GM12878 (cell line): ENCODE measurements at regions not wholly inside any gene's neighbourhood (a gene's known extent, or its start where the extent isn't known, plus 50 kb on each side); places are given as distances from the start of the nearest gene placed in this dataset.

Source experiments
- ATAC-seq: fragments of 200-7000 bp; cut with Tn5 transposase; 3 replicates; pipeline ENCODE4 v1.9.1; 2020; ENCODE audit warnings: mild to moderate bottlenecking, moderate library complexity
- BruUV-seq: library from RNA; stranded (reverse); fragments of 400-500 nt; replicated peaks from 2 replicates; lab custom pipeline; 2021; lab: Mats Ljungman, UMichigan
- CTCF ChIA-PET: fragments of 300-600 bp; sonication (Branson Sonifier 250); formaldehyde crosslinking; extraction: SDS; loops from one replicate; lab custom pipeline; 2021; ENCODE audit warnings: inconsistent platforms; lab: Yijun Ruan, JAX
- POLR2A ChIA-PET: fragments of 350-600 bp; formaldehyde crosslinking; extraction: SDS; loops from one replicate; lab custom pipeline; 2021; ENCODE audit warnings: inconsistent platforms; lab: Charles Lee
- RAD21 ChIA-PET: fragments of 300-600 bp; sonication (Branson Sonifier 250); formaldehyde crosslinking; loops from one replicate; lab custom pipeline; 2023; ENCODE audit warnings: antibody characterized with exemption; ENCODE audit not compliant: unreplicated experiment; lab: Charles Lee
- SMC1A ChIA-PET: fragments of 300-600 bp; sonication (Branson Sonifier 250); formaldehyde crosslinking; loops from one replicate; lab custom pipeline; 2023; ENCODE audit not compliant: unreplicated experiment, uncharacterized antibody; lab: Charles Lee
- DNase-seq: peaks from one replicate; pipeline ENCODE4 v3.0.0-alpha.2; 2011; ENCODE audit warnings: low read depth, low spot score
- FAIRE-seq: peaks from 3 replicates; lab custom pipeline; 2011; peaks lifted over from hg19 to GRCh38; lab: Jason Lieb, UNC
- H2AFZ ChIP-seq: 2 replicates; pipeline ENCODE4 v1.6.0; 2011; ENCODE audit warnings: low read depth, low read length, control low read depth; ENCODE audit not compliant: control insufficient read depth
- H3K27ac ChIP-seq: 2 replicates; pipeline ENCODE4 v1.5.1; 2011; ENCODE audit warnings: control low read depth; ENCODE audit not compliant: control insufficient read depth, insufficient read depth
- H3K27me3 ChIP-seq, 2 experiments: replicated peaks in 1 of 2; 2 replicates each; pipeline versions ENCODE4 v1.6.0 to v1.6.1; 2011; ENCODE audit warnings: low read length in 1 of 2; ENCODE audit not compliant: control insufficient read depth in 2 of 2, insufficient read depth in 2 of 2
- H3K36me3 ChIP-seq, 2 experiments: 2 replicates each; pipeline ENCODE4 v1.5.1; 2011; ENCODE audit warnings: low read length in 1 of 2; ENCODE audit not compliant: control insufficient read depth in 2 of 2, insufficient read depth in 2 of 2
- H3K4me1 ChIP-seq: 2 replicates; pipeline ENCODE4 v1.6.1; 2011; ENCODE audit warnings: mild to moderate bottlenecking, low read length, moderate library complexity, mixed read lengths; ENCODE audit not compliant: control insufficient read depth, insufficient read depth
- H3K4me2 ChIP-seq: 2 replicates; pipeline ENCODE4 v1.6.0; 2011; ENCODE audit warnings: control low read depth; ENCODE audit not compliant: control insufficient read depth, insufficient read depth
- H3K4me3 ChIP-seq: fragments of 200-600 bp; sonication (generic); 2 replicates; pipeline ENCODE4 v1.5.1; 2016
- H3K79me2 ChIP-seq: 2 replicates; pipeline ENCODE4 v1.6.0; 2011; ENCODE audit warnings: low read length; ENCODE audit not compliant: control insufficient read depth, insufficient read depth
- H3K9ac ChIP-seq: 2 replicates; pipeline ENCODE4 v1.8.0; 2011; ENCODE audit warnings: low read length, control low read depth, mixed read lengths; ENCODE audit not compliant: control insufficient read depth, insufficient read depth
- H3K9me3 ChIP-seq: replicated peaks from 3 replicates; pipeline ENCODE4 v1.5.1; 2011; ENCODE audit warnings: mild to moderate bottlenecking, low read length; ENCODE audit not compliant: control insufficient read depth, insufficient read depth
- H4K20me1 ChIP-seq: 2 replicates; pipeline ENCODE4 v1.6.0; 2011; ENCODE audit not compliant: control insufficient read depth, insufficient read depth
- BHLHE40 ChIP-seq, 2 experiments: fragments of 450-650 bp in 1 of 2; IDR thresholded peaks; 2 replicates each; pipeline ENCODE4 v1.6.1; 2011 to 2017; ENCODE audit warnings: low read depth in 2 of 2, borderline replicate concordance in 1 of 2, improper control_type of control experiment in 1 of 2, low read length in 1 of 2, mild to moderate bottlenecking in 1 of 2
- CHD4 ChIP-seq: fragments of 200-600 bp; sonication (generic); IDR thresholded peaks from 2 replicates; pipeline ENCODE4 v1.6.1; 2016; ENCODE audit warnings: mild to moderate bottlenecking
- DPF2 ChIP-seq: fragments of 450-650 bp; IDR thresholded peaks from 2 replicates; pipeline ENCODE4 v1.6.1; 2017; ENCODE audit warnings: mild to moderate bottlenecking
- EGR1 ChIP-seq, 2 experiments: IDR thresholded peaks; 1 replicate in 1 of 2; 2 replicates in 1 of 2; pipeline ENCODE4 v1.6.1; 2011 to 2012; ENCODE audit warnings: low read depth in 2 of 2, low read length in 2 of 2, borderline replicate concordance in 1 of 2, mild to moderate bottlenecking in 1 of 2, moderate library complexity in 1 of 2
- EZH2 ChIP-seq: IDR thresholded peaks from 2 replicates; pipeline ENCODE4 v1.6.1; 2012; ENCODE audit warnings: low read depth, mild to moderate bottlenecking, control low read depth, inconsistent platforms, low read length, borderline replicate concordance; ENCODE audit not compliant: control insufficient read depth
- FOS ChIP-seq: IDR thresholded peaks from 3 replicates; pipeline ENCODE4 v1.6.1; 2011; ENCODE audit warnings: borderline replicate concordance; ENCODE audit not compliant: insufficient read length; ENCODE audit errors: extremely low read depth
- JUNB ChIP-seq: IDR thresholded peaks from 2 replicates; pipeline ENCODE4 v1.6.1; 2016; ENCODE audit warnings: antibody characterized with exemption, mild to moderate bottlenecking
- NFYA ChIP-seq: IDR thresholded peaks from 2 replicates; pipeline ENCODE4 v1.6.1; 2011; ENCODE audit warnings: low read depth, mild to moderate bottlenecking, low read length, improper control_type of control experiment, borderline replicate concordance
- NR2C2 ChIP-seq: IDR thresholded peaks from 2 replicates; pipeline ENCODE4 v1.6.1; 2011; ENCODE audit warnings: borderline replicate concordance, low read depth; ENCODE audit not compliant: control insufficient read depth, insufficient read length
- PAX5 ChIP-seq: IDR thresholded peaks from 2 replicates; pipeline ENCODE4 v1.6.1; 2011; ENCODE audit warnings: low read depth, low read length, borderline replicate concordance
- PAX8 ChIP-seq: fragments of 450-650 bp; IDR thresholded peaks from 2 replicates; pipeline ENCODE4 v1.6.1; 2017; ENCODE audit warnings: mild to moderate bottlenecking, moderate library complexity
- SMARCA5 ChIP-seq: fragments of 450-650 bp; IDR thresholded peaks from 2 replicates; pipeline ENCODE4 v1.6.1; 2017; ENCODE audit warnings: mild to moderate bottlenecking
- WGBS: methylation state at CpG from one replicate; pipeline ENCODE4 v1.1.6; 2016; ENCODE audit warnings: low lambda C conversion rate; ENCODE audit not compliant: insufficient replicate concordance, insufficient coverage; ENCODE audit errors: missing lambda C conversion rate; 5-methylcytosine and 5-hydroxymethylcytosine counted together
- in situ Hi-C: fragments of 300-500 bp; cut with MboI; formaldehyde crosslinking; loops from 9 replicates; pipeline ENCODE4 v1.14.3; 2018; ENCODE audit warnings: mixed read lengths
- intact Hi-C: fragments of 100-400 bp; cut with micrococcal nuclease; formaldehyde crosslinking; loops from one replicate; pipeline ENCODE4 v1.14.2; 2022; ENCODE audit not compliant: unreplicated experiment
- TF ChIP-seq, protein P1 (sequence below), 3 experiments: IDR thresholded peaks in 2 of 3; conservative IDR thresholded peaks in 1 of 3; 2 replicates each; pipeline ENCODE4 v1.5.1; 2011; ENCODE audit warnings: low read depth in 3 of 3, low read length in 3 of 3, mild to moderate bottlenecking in 3 of 3, control low read depth in 2 of 3, moderate library complexity in 2 of 3, inconsistent platforms in 1 of 3, mixed read lengths in 1 of 3; ENCODE audit not compliant: control insufficient read depth in 2 of 3, insufficient read depth in 1 of 3; ENCODE audit errors: extremely low read depth in 1 of 3
- TF ChIP-seq, protein P2 (sequence below): fragments of 450-650 bp; IDR thresholded peaks from 2 replicates; pipeline ENCODE4 v1.6.1; 2017; ENCODE audit warnings: mild to moderate bottlenecking
- TF ChIP-seq, protein P3 (sequence below): fragments of 450-650 bp; formaldehyde crosslinking; IDR thresholded peaks from 2 replicates; pipeline ENCODE4 v1.5.0; 2022; ENCODE audit warnings: mild to moderate bottlenecking, missing genetic modification characterization

DNA sequence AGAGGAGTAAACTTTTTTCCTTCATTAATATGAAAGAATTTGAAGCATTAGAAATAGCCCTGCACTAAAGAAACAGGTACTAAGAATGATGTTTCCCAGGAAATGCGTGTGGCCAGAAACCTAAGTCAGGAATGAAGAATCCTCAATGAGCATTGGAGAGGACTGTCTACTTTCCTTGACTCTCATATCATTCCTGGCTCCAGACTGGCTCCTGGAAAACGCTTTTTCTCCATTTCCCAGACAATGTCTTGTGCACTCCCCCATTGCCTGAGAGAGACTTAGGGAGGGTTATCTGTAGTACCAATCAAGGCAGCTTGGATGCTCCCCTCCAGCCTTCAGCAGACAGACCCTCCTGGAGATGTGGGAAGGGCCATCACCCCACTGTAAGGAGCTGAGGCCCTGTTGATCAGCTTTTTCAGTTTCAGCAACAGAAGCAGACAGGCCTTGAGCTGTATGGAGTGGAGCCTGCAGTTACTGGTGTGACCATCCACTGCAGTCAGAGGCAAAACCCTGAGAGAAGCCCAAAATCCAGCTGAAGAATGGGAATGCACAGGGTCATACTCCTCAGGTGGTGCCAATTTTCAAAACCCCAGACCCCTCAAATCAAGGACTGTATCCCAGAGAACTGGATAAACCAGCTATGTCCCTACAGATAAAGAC is 127.3 kb upstream of the NT5E start:
- no peak for FAIRE-seq
- no peaks in the 10 kb centered on the region; a peak in 1 of 4 replicates for H3K27me3 ChIP-seq

More for the DNA sequence above, 127.3 kb upstream of the NT5E start:
- DNase-seq: no peak
- Histone ChIP-seq H4K20me1 (no peaks in the 10 kb centered on the region), H3K36me3 (no peaks in the 10 kb centered on the region), H2AFZ (no peak overlapping the region), H3K9me3 (no peaks in the 10 kb centered on the region), H3K27ac (no peak overlapping the region), H3K9ac (no peak overlapping the region), H3K79me2 (no peaks in the 10 kb centered on the region), H3K4me1 (no peaks in the 10 kb centered on the region), H3K4me3 (no peak overlapping the region), H3K4me2 (no peak overlapping the region)
- no peak for ATAC-seq
- ChIA-PET RAD21 (interaction anchor here (0.8 to 2.6 kb wide), 6 partner anchors 22 to 1707 kb away, joined by 3 to 9 read pairs (median 4); no protein-coding TSS in a partner anchor), POLR2A (interaction anchor here (0.9 kb wide), 1 partner anchor 21 kb away, joined by 3 read pairs; no protein-coding TSS in a partner anchor), SMC1A (interaction anchor here (1.0 to 2.3 kb wide), 10 partner anchors 9 to 1707 kb away, joined by 3 to 7 read pairs (median 4); no protein-coding TSS in a partner anchor), CTCF (interaction anchor here (0.6 to 3.2 kb wide), 26 partner anchors 9 to 1708 kb away, joined by 3 to 19 read pairs (median 4); no protein-coding TSS in a partner anchor)
- 0% methylated on average over 2 of the region's 2 CpGs for WGBS
- no TSS peak for BruUV-seq
- TF ChIP-seq JUNB (no peak), NR2C2 (no peak), NFYA (no peak), PAX8 (no peak), BHLHE40 (IDR thresholded peaks at IDR 0.05; ENCODE audit: borderline replicate concordance in 1 of 2, low read depth in 2 of 2, low read length in 1 of 2) (no peak), EZH2 (no peak), SMARCA5 (no peak), DPF2 (no peak), CHD4 (no peak), FOS (no peak), PAX5 (no peak), EGR1 (IDR thresholded peaks at IDR 0.05; ENCODE audit: borderline replicate concordance in 1 of 2, low read depth in 2 of 2, low read length in 2 of 2) (no peak)
- TF ChIP-seq, protein P1, sequence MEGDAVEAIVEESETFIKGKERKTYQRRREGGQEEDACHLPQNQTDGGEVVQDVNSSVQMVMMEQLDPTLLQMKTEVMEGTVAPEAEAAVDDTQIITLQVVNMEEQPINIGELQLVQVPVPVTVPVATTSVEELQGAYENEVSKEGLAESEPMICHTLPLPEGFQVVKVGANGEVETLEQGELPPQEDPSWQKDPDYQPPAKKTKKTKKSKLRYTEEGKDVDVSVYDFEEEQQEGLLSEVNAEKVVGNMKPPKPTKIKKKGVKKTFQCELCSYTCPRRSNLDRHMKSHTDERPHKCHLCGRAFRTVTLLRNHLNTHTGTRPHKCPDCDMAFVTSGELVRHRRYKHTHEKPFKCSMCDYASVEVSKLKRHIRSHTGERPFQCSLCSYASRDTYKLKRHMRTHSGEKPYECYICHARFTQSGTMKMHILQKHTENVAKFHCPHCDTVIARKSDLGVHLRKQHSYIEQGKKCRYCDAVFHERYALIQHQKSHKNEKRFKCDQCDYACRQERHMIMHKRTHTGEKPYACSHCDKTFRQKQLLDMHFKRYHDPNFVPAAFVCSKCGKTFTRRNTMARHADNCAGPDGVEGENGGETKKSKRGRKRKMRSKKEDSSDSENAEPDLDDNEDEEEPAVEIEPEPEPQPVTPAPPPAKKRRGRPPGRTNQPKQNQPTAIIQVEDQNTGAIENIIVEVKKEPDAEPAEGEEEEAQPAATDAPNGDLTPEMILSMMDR (IDR thresholded peaks at IDR 0.05 in 2 of 3, conservative IDR thresholded peaks at IDR 0.05 in 1 of 3; ENCODE audit: control insufficient read depth in 2 of 3, extremely low read depth in 1 of 3, insufficient read depth in 1 of 3, low read depth in 3 of 3, low read length in 3 of 3): no peak
- TF ChIP-seq, protein P2, sequence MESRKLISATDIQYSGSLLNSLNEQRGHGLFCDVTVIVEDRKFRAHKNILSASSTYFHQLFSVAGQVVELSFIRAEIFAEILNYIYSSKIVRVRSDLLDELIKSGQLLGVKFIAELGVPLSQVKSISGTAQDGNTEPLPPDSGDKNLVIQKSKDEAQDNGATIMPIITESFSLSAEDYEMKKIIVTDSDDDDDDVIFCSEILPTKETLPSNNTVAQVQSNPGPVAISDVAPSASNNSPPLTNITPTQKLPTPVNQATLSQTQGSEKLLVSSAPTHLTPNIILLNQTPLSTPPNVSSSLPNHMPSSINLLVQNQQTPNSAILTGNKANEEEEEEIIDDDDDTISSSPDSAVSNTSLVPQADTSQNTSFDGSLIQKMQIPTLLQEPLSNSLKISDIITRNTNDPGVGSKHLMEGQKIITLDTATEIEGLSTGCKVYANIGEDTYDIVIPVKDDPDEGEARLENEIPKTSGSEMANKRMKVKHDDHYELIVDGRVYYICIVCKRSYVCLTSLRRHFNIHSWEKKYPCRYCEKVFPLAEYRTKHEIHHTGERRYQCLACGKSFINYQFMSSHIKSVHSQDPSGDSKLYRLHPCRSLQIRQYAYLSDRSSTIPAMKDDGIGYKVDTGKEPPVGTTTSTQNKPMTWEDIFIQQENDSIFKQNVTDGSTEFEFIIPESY: no peak
- TF ChIP-seq, protein P3, sequence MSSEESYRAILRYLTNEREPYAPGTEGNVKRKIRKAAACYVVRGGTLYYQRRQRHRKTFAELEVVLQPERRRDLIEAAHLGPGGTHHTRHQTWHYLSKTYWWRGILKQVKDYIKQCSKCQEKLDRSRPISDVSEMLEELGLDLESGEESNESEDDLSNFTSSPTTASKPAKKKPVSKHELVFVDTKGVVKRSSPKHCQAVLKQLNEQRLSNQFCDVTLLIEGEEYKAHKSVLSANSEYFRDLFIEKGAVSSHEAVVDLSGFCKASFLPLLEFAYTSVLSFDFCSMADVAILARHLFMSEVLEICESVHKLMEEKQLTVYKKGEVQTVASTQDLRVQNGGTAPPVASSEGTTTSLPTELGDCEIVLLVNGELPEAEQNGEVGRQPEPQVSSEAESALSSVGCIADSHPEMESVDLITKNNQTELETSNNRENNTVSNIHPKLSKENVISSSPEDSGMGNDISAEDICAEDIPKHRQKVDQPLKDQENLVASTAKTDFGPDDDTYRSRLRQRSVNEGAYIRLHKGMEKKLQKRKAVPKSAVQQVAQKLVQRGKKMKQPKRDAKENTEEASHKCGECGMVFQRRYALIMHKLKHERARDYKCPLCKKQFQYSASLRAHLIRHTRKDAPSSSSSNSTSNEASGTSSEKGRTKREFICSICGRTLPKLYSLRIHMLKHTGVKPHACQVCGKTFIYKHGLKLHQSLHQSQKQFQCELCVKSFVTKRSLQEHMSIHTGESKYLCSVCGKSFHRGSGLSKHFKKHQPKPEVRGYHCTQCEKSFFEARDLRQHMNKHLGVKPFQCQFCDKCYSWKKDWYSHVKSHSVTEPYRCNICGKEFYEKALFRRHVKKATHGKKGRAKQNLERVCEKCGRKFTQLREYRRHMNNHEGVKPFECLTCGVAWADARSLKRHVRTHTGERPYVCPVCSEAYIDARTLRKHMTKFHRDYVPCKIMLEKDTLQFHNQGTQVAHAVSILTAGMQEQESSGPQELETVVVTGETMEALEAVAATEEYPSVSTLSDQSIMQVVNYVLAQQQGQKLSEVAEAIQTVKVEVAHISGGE (CRISPR knock-in tag): no peak
- intact Hi-C loops (loop anchor here (1.0 to 10.0 kb wide), 6 partner anchors 195 to 1708 kb away; no protein-coding TSS in a partner anchor), in situ Hi-C loops (loop anchor here (5.0 kb wide), 1 partner anchor 895 kb away; no protein-coding TSS in a partner anchor)
